ENCODE measurements at regions not wholly inside any gene's neighbourhood (a gene's known extent, or its start where the extent isn't known, plus 50 kb on each side); places are given as distances from the start of the nearest gene placed in this dataset.
"Not testable (repeated sequence)": the region's sequence is repeated elsewhere in the genome, so short reads cannot be mapped to it uniquely, and the experiment has no call there.

DNA sequence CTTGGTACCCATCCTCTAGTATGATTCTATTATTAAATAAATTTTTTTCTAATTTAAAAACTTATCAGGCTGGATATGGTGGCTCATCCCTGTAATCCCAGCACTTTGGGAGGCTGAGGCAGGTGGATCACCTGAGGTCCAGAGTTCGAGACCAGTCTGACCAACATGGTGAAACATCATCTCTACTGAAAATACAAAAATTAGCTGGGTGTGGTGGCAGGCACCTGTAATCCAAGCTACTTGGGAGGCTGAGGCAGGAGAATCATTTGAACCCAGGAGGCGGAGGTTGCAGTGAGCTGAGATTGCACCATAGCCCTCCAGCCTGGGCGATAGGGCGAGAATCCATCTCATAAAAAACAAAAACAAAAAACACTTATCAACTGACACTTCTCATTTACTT is 639.0 kb downstream of the IRS1 start:
- not testable (repeated sequence) for H3K27ac Mint-ChIP-seq; H3K4me1 Mint-ChIP-seq; DNase-seq; ATAC-seq; H3K36me3 Mint-ChIP-seq (ENCODE audit: low read depth); H3K9me3 ChIP-seq (ENCODE audit: control insufficient read depth, low read length, poor library complexity, severe bottlenecking); H3K4me3 Mint-ChIP-seq
- peaks cover 26% of the 10 kb centered on the region for H3K27me3 Mint-ChIP-seq

DNA sequence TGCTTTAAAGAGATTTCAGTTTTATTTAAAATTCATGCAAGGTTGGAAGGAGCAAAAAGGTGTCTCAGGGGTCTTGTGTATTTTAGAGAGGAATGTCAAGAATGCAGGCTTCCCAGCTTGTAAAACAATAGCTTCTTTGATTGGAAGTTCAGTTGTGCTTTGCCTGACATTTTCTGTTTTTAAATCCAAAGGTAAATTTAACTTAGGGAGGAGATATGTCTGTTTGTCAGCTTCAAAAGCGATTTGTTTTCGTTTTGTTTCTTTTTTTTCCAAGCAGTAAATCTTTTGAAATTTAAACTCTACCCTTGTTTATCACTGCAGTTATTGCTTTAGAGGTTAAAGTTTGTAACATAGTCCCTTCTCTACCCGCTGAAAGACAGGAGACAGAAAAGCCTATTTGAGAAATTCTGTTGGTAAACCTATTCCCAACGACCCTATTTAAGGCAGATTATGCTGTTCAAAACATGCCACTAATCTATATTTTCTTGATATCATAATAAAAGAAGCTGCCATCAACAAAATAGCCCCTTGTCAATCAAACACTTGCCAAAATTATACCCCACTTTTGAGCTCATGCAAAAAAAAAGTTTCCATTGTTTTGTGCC is 639.6 kb downstream of the IRS1 start:
- H3K9me3 ChIP-seq (ENCODE audit: control insufficient read depth, low read length, poor library complexity, severe bottlenecking), result no peaks in the 10 kb centered on the region
- DNase-seq (no peak), ATAC-seq (no peak)
- H3K27me3 Mint-ChIP-seq, result peaks cover 33% of the 10 kb centered on the region
- no peaks in the 10 kb centered on the region for H3K36me3 Mint-ChIP-seq (ENCODE audit: low read depth)
- H3K4me3 Mint-ChIP-seq, result no peak overlapping the region
- no peak overlapping the region for H3K27ac Mint-ChIP-seq
- no peaks in the 10 kb centered on the region for H3K4me1 Mint-ChIP-seq

- Mint-ChIP-seq H3K4me1 (no peaks in the 10 kb centered on the region), H3K27me3 (peaks cover 37% of the 10 kb centered on the region), H3K36me3 (ENCODE audit: low read depth) (no peaks in the 10 kb centered on the region), H3K27ac (no peak overlapping the region), H3K4me3 (no peak overlapping the region)
- no peaks in the 10 kb centered on the region for H3K9me3 ChIP-seq (ENCODE audit: control insufficient read depth, low read length, poor library complexity, severe bottlenecking)
- ATAC-seq, result no peak
- no peak for DNase-seq
These were observed 640.7 kb downstream of the IRS1 start for GRCh38 chr2:226158940-226159339.

- H3K4me3 Mint-ChIP-seq, result no peak overlapping the region
- H3K9me3 ChIP-seq (ENCODE audit: control insufficient read depth, low read length, poor library complexity, severe bottlenecking), result no peaks in the 10 kb centered on the region
- H3K4me1 Mint-ChIP-seq, result no peaks in the 10 kb centered on the region
- DNase-seq, result no peak
- H3K27ac Mint-ChIP-seq, result no peak overlapping the region
- no peaks in the 10 kb centered on the region for H3K36me3 Mint-ChIP-seq (ENCODE audit: low read depth)
- no peak for ATAC-seq
- H3K27me3 Mint-ChIP-seq, result peaks cover 43% of the 10 kb centered on the region
These were observed 641.4 kb downstream of the IRS1 start for GRCh38 chr2:226158229-226158628.

DNA sequence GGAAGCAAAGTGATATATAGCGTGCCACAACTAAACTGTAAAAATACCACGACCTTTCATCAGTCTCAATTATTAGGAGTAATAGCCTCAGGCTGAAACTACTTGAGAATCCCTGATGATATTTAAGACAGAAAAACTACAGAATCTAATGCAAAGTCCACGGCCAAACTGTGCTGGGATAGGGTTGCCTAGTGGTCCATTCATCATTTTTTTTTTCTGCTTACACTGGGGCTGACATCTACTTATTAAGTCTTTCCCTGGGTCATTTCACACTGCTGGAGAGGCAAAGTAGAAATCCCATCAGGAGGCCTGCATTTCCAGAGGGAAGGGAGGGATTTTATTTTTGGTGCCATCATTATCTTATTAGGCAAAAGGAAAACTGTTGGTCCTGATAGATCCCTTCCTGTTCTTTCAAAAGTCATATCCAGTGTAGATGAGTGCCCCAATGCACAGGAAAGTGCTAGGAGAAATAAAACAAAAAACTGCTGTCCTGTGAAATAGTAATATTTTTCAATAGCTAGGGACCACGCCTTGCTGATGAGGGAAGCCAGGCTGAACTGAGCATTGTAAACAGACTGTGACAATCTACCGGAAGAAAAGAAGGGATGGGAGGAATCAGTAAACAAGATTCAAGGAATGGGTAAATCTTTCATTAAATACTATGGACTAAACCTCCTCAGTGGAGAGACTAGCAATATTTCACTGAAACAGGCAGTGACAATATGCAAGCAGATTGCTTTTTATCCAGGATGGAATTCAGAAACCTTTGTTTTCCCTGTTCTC is 644.3 kb downstream of the IRS1 start:
- no peaks in the 10 kb centered on the region for H3K9me3 ChIP-seq (ENCODE audit: control insufficient read depth, low read length, poor library complexity, severe bottlenecking)
- no peak for ATAC-seq
- Mint-ChIP-seq H3K27me3 (peaks cover 44% of the 10 kb centered on the region), H3K27ac (no peak overlapping the region), H3K4me3 (no peak overlapping the region), H3K4me1 (no peaks in the 10 kb centered on the region), H3K36me3 (ENCODE audit: low read depth) (no peaks in the 10 kb centered on the region)
- no peak for DNase-seq

GRCh38 chr2:226154610-226155009 is 645.0 kb downstream of the IRS1 start:
- ATAC-seq (no peak), DNase-seq (no peak)
- peaks cover 44% of the 10 kb centered on the region for H3K27me3 Mint-ChIP-seq
- H3K9me3 ChIP-seq (ENCODE audit: control insufficient read depth, low read length, poor library complexity, severe bottlenecking), result no peaks in the 10 kb centered on the region
- no peaks in the 10 kb centered on the region for H3K36me3 Mint-ChIP-seq (ENCODE audit: low read depth)
- no peaks in the 10 kb centered on the region for H3K4me1 Mint-ChIP-seq
- no peak overlapping the region for H3K27ac Mint-ChIP-seq
- H3K4me3 Mint-ChIP-seq, result no peak overlapping the region

GRCh38 chr2:226153553-226153952 is 646.1 kb downstream of the IRS1 start:
- H3K27me3 Mint-ChIP-seq, result peaks cover 35% of the 10 kb centered on the region
- H3K9me3 ChIP-seq (ENCODE audit: control insufficient read depth, low read length, poor library complexity, severe bottlenecking), result no peaks in the 10 kb centered on the region
- DNase-seq, result no peak
- H3K4me3 Mint-ChIP-seq, result no peak overlapping the region
- no peaks in the 10 kb centered on the region for H3K4me1 Mint-ChIP-seq
- no peak for ATAC-seq
- no peaks in the 10 kb centered on the region for H3K36me3 Mint-ChIP-seq (ENCODE audit: low read depth)
- H3K27ac Mint-ChIP-seq, result no peak overlapping the region

GRCh38 chr2:226151157-226151556 is 648.5 kb downstream of the IRS1 start:
- ATAC-seq, result no peak
- Mint-ChIP-seq H3K4me3 (no peak overlapping the region), H3K36me3 (ENCODE audit: low read depth) (no peaks in the 10 kb centered on the region), H3K4me1 (no peaks in the 10 kb centered on the region), H3K27me3 (peaks cover 19% of the 10 kb centered on the region), H3K27ac (no peak overlapping the region)
- no peak for DNase-seq
- H3K9me3 ChIP-seq (ENCODE audit: control insufficient read depth, low read length, poor library complexity, severe bottlenecking), result no peaks in the 10 kb centered on the region

DNA sequence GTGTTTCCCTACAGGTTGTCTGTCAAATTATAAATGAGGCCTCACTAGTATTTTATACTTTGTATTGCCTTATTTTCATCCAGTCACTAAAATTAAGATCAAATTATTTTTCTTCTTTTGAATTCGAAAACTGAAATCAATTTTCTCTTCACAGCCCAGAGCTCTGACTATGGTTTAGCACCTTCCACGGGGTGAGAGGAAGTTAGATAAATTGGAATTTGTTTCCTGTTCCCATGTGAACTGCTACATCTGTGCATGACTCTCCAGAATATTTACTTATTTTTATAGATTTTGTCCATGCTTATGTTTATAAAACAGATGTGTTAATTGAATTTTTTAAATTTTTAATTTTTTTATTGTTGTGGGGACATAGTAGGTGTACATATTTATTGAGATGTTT is 656.5 kb downstream of the IRS1 start:
- H3K27ac Mint-ChIP-seq, result no peak overlapping the region
- no peak for DNase-seq
- no peaks in the 10 kb centered on the region for H3K9me3 ChIP-seq (ENCODE audit: control insufficient read depth, low read length, poor library complexity, severe bottlenecking)
- ATAC-seq, result no peak
- no peaks in the 10 kb centered on the region for H3K27me3 Mint-ChIP-seq
- H3K4me3 Mint-ChIP-seq, result no peak overlapping the region
- no peaks in the 10 kb centered on the region for H3K4me1 Mint-ChIP-seq
- H3K36me3 Mint-ChIP-seq (ENCODE audit: low read depth), result no peaks in the 10 kb centered on the region

GRCh38 chr2:226142463-226142862 is 657.2 kb downstream of the IRS1 start:
- H3K9me3 ChIP-seq (ENCODE audit: control insufficient read depth, low read length, poor library complexity, severe bottlenecking), result no peaks in the 10 kb centered on the region
- Mint-ChIP-seq H3K4me3 (no peak overlapping the region), H3K27me3 (no peaks in the 10 kb centered on the region), H3K36me3 (ENCODE audit: low read depth) (no peaks in the 10 kb centered on the region), H3K4me1 (no peaks in the 10 kb centered on the region), H3K27ac (no peak overlapping the region)
- DNase-seq (no peak), ATAC-seq (no peak)

DNA sequence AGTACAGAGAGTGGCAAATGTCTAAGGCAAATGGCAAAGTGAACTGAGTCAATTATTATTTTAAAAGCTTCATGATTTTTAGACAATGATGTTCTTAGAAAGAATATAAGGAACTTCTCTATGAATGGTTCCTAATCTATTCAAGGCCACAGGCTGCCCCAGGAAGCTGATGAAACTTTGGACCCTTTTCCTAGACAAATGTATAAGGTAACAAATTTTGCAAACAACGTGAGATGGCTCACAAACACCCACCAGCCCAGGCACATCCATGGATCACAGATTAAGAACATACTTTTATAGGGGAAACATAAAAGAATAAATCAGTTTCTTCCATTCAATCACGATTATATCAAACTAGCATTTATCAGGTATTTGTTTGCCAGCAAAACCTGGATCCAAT is 659.0 kb downstream of the IRS1 start:
- H3K4me3 Mint-ChIP-seq, result no peak overlapping the region
- H3K4me1 Mint-ChIP-seq, result no peaks in the 10 kb centered on the region
- ATAC-seq (no peak), DNase-seq (no peak)
- H3K27ac Mint-ChIP-seq, result no peak overlapping the region
- H3K9me3 ChIP-seq (ENCODE audit: control insufficient read depth, low read length, poor library complexity, severe bottlenecking), result no peaks in the 10 kb centered on the region
- H3K36me3 Mint-ChIP-seq (ENCODE audit: low read depth), result no peaks in the 10 kb centered on the region
- H3K27me3 Mint-ChIP-seq, result no peaks in the 10 kb centered on the region

- H3K27me3 Mint-ChIP-seq, result no peaks in the 10 kb centered on the region
- ATAC-seq (no peak), DNase-seq (no peak)
- no peaks in the 10 kb centered on the region for H3K36me3 Mint-ChIP-seq (ENCODE audit: low read depth)
- H3K4me1 Mint-ChIP-seq, result no peaks in the 10 kb centered on the region
- H3K9me3 ChIP-seq (ENCODE audit: control insufficient read depth, low read length, poor library complexity, severe bottlenecking), result no peaks in the 10 kb centered on the region
- H3K4me3 Mint-ChIP-seq, result no peak overlapping the region
- H3K27ac Mint-ChIP-seq, result no peak overlapping the region
These were observed 659.9 kb downstream of the IRS1 start for GRCh38 chr2:226139759-226140158.

- no peaks in the 10 kb centered on the region for H3K9me3 ChIP-seq (ENCODE audit: control insufficient read depth, low read length, poor library complexity, severe bottlenecking)
- no peak overlapping the region for H3K27ac Mint-ChIP-seq
- H3K36me3 Mint-ChIP-seq (ENCODE audit: low read depth), result no peaks in the 10 kb centered on the region
- H3K4me1 Mint-ChIP-seq, result no peaks in the 10 kb centered on the region
- peaks cover 10% of the 10 kb centered on the region for H3K27me3 Mint-ChIP-seq
- H3K4me3 Mint-ChIP-seq, result no peak overlapping the region
- ATAC-seq (no peak), DNase-seq (no peak)
These were observed 662.3 kb downstream of the IRS1 start for GRCh38 chr2:226137201-226137811.

GRCh38 chr2:226136739-226137138 is 662.9 kb downstream of the IRS1 start:
- peak; percentile 45 for ATAC-seq

More at GRCh38 chr2:226136739-226137138, 662.9 kb downstream of the IRS1 start:
- no peak overlapping the region for H3K27ac Mint-ChIP-seq
- peaks cover 15% of the 10 kb centered on the region for H3K27me3 Mint-ChIP-seq
- no peaks in the 10 kb centered on the region for H3K36me3 Mint-ChIP-seq (ENCODE audit: low read depth)
- no peak overlapping the region for H3K4me3 Mint-ChIP-seq
- H3K9me3 ChIP-seq (ENCODE audit: control insufficient read depth, low read length, poor library complexity, severe bottlenecking), result no peaks in the 10 kb centered on the region
- H3K4me1 Mint-ChIP-seq, result no peaks in the 10 kb centered on the region
- DNase-seq, result no peak
